Posterior vena cava (tissue), 2 donors: ENCODE measurements at regions not wholly inside any gene's neighbourhood (a gene's known extent, or its start where the extent isn't known, plus 50 kb on each side); places are given as distances from the start of the nearest gene placed in this dataset.
"Not testable (repeated sequence)": the region's sequence is repeated elsewhere in the genome, so short reads cannot be mapped to it uniquely, and the experiment has no call there.

ENCODE experiments used
- DNase-seq: peaks from one replicate; pipeline ENCODE4 v3.0.0-alpha.2; 2020; ENCODE audit warnings: low spot score
- intact Hi-C, 2 donors: fragments of 100-400 bp; cut with DNase I; formaldehyde crosslinking; loops; one replicate each; pipeline versions ENCODE4 v1.14.1 to v1.14.2; 2022 to 2023
- donor health status: DM: yes; HTN: yes; CAD: no.
- donor health status: DM: yes; HTN: yes; CAD: no.

DNA sequence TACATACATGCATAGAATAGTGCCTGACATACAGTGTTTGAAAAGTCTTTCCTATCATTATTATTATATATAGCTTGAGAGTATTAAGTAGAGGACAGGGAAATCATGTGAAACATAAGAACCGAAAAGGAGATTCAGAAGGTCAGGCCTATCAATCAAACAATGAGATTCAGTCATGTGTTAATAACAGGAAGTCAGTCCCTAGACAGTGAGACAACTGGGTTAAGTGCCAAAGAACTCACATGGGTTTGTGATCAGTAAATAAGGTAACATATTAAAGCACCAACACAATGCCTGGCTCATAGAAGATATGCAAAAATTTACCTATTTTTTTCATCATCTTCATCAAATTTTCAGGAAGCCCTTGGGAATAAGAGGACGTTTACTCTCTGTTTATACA is 174.3 kb upstream of the FAT3 start:
- intact Hi-C loops, result no loop called here
- DNase-seq, result no peak

DNA sequence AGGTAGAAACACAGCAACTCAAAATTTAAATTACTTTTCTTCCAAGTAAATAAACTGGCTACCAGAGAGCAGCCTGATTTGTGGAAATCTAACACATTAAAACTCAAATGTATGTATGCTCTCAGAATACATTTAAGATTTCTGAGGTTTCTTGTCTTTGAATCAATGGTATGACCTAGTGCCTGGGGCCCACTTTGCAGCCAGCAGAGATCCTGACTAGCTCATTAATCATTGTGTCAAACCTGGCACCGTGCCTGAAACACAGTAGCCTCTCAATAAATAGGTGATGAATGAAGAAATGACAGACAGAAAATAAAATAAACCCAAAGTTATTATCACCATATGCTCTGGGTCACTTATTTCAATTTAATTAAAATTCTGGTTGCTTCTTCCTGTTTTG is 176.2 kb upstream of the FAT3 start:
- intact Hi-C loops, result no loop called here
- DNase-seq, result no peak

DNA sequence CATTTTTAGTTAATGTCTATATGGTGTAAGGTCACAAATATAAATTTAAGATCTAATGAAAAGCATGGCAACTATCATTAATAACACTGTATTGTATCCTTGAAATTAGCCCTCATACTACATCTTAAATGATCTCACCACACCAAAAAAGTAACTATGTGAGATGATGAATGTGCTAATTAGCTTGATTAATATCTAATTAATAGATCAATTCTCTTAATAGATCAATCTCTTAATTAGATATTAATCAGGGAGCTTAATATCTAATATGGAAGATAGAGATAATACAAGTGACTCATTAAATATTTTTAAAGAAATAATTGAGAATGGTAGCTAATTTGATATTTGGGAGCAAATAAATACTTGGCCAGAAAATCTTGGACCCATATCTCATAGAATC is 178.5 kb upstream of the FAT3 start:
- intact Hi-C loops, result no loop called here
- no peak for DNase-seq

DNA sequence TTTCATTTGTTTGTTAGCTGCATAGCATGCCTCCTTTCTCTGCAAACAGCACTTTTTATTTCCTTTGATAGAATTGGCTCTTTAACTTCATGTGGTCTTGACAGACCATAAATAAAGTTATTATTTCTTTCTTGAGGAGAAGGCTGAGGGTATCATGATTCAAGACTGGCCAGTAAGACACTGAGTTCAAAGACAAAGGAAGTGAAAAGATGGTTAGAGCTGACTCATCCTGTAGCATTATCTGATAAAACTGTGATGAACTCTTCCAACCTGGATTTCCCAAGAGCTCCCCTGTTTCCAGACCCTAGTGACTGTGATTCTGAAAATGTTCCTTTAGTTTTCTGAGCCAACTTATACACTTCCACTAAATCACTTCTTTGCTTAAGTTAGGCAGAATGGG is 179.3 kb upstream of the FAT3 start:
- no peak for DNase-seq
- intact Hi-C loops, result no loop called here

DNA sequence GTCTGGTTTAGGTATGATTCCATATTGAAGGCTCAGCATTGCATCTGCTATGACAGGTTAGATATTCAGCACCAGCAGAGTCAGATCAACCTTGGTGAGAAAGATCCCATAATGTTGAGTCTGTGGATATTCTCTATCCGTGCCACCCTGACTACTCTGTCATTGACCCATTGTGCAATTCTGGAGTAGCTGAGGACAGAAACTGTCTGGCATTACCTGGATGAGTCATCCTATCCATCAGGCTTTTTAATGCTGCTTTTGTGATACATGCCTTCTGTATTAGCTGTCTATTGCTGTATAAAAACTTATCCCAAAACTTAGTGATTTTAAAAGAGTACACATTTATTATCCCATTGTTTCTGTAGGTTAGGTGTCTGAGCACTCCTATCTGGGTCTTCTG is 189.1 kb upstream of the FAT3 start:
- intact Hi-C loops, result no loop called here

DNA sequence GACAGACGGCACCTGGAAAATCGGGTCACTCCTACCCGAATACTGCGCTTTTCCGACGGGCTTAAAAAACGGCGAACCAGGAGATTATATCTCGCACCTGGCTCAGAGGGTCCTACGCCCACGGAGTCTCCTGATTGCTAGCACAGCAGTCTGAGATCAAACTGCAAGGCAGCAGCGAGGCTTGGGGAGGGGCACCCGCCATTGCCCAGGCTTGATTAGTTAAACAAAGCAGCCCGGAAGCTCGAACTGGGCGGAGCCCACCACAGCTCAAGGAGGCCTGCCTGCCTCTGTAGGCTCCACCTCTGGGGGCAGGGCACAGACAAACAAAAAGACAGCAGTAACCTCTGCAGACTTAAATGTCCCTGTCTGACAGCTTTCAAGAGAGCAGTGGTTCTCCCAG is 197.5 kb upstream of the FAT3 start:
- intact Hi-C loops, result not testable (repeated sequence)
- DNase-seq, result peak; percentile 74

More for the DNA sequence above, 189.1 kb upstream of the FAT3 start:
- DNase-seq, result no peak

DNA sequence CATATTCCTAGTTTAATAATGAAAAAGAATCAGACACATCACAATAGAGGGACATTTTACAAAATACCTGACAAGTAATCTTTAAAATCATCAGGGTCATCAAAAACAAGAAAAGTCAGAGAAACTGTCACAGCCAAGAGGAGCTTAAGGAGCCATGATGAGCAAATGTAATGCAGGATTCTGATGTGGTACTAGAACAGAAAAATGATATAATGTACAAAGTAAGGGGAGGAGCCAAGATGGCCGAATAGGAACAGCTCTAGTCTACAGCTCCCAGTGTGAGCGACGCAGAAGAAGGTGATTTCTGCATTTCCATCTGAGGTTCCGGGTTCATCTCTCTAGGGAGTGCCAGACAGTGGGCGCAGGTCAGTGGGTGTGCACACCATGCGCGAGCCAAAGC is 198.0 kb upstream of the FAT3 start:
- intact Hi-C loops, result no loop called here
- no peak for DNase-seq

DNA sequence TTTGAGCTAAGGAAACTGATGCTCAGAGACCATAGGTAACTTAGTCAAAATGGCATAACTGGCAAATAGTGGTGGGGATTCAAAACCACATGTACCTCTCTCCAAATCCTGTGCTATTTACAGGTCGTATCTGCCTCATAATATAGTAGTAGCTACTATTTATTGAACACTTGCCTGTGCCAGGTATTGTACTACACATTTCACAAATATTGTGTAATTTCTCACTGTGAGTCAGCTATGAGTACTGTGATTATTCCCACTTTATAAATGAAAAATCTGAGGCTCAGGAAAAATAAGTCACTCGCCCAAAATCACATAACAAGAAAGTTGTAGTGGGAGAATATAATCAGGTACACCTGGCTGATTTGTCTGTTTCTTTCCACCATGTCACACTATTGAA is 199.8 kb upstream of the FAT3 start:
- intact Hi-C loops, result no loop called here
- DNase-seq, result no peak

DNA sequence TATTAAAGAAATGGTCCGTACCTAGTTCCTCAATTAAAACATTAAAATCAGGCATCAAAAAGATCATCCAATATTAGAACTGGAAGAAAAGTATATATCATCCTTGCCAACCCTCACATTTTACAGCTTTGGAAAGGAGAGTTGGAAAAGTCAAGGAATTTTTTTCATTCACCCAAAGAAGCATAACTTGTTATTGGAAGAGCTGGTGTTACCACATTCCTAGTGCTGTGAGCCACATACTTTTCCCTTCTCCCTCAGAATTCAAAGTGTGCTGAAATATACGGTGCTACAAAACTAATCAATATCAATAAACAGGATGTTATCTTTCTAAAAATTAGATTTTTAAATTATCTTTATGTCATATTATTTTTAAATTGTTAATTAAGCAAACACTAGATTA is 202.1 kb upstream of the FAT3 start:
- intact Hi-C loops, result no loop called here
- no peak for DNase-seq

DNA sequence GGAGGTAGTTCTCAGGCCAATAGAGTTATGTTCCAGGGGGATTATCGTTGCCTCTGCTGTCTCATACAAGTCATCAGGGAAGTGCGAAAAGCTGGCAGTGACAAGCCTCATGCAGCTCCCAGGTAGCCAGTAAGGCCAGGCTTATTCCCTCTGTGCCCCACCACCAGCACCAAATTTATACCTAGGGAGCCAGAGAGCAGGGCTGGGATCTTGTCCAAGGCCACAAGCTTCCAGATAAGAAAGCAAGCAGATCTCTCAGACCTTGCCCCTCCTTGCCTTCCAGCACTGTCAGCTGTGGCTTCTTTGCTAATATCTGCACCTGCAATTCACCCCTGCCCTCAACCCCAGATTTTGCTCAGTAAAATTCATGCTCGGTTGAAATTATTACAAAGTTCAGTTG is 206.3 kb upstream of the FAT3 start:
- intact Hi-C loops, result no loop called here
- no peak for DNase-seq

DNA sequence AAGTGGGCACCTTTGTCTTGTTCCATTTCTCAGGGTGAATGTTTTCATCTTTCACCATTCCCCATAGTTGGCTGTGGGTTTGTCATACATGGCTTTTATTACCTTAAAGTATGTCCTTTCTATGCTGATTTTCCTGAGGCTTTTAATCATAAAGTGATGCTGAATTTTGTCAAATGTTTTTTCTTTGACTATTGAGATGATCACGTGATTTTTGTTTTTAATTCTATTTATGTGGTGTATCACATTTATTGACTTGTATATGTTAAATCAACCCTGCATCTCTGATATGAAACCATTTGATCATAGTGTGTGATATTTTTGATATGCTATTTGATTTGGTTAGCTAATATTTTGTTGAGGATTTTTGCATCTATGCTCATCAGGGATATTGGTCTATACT is 216.4 kb upstream of the FAT3 start:
- DNase-seq, result no peak
- intact Hi-C loops, result no loop called here

DNA sequence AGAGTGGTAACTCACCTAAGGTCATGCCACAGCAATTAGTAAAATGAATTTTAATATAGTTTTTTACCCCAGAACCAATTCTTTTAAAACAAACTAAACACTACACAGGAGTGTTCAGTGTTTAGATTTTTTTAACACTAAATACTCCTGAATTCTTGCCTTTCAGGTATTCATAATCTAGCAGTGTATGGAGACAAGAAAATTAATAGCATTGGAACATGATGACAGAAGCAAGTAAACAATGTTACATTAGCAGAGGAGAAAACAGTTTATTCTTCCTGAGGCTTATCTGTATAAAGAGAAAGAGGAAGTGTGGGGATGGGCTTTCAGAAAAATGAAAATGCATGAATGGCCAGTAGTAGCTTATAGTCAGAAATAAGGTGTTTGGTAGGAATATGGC is 222.1 kb upstream of the FAT3 start:
- intact Hi-C loops, result no loop called here
- no peak for DNase-seq

DNA sequence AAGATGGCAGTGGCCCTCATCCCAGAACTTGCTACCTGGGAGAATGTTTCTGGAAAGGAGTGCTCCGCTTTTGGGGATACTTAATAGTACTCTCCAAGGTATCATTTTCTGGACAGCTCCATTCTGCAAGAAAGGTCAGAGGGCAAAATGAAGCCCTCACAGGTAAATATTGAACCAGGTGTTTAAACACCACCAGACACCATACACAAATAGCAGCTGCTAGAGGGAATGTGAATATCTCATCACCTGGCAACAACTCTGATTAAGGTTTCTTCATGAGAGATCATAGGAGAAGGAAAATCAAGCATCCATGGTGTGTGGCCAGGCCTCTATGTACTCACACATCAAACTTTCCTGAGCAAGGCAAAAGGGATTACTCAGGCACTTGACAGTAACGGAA is 226.1 kb upstream of the FAT3 start:
- intact Hi-C loops, result loop anchor here in 1 of 2 donors (10.0 kb wide), 1 partner anchor 1196 kb away; the partner anchor contains the start of gene SLC36A4
- DNase-seq, result no peak

DNA sequence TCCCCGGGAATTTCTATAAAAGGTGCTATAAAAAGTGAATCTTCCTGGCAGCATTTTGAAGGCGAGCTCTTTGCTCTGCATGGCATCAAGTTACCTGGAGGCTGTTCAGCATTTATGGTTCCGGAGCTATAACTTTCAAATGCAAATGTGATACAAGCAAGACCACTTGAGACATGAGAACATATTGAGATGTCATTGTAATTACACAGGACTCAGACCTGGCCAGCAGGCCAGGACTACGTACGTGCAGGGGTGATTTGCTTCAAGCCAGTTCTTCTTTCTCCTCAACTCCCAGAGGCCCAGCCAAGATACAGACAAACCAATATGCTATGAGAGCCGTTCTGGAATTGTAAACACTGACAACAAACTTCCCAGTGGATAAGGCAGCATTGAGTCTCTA is 227.4 kb upstream of the FAT3 start:
- intact Hi-C loops, result loop anchor here in 1 of 2 donors (10.0 kb wide), 1 partner anchor 1198 kb away; the partner anchor contains the start of gene SLC36A4

DNA sequence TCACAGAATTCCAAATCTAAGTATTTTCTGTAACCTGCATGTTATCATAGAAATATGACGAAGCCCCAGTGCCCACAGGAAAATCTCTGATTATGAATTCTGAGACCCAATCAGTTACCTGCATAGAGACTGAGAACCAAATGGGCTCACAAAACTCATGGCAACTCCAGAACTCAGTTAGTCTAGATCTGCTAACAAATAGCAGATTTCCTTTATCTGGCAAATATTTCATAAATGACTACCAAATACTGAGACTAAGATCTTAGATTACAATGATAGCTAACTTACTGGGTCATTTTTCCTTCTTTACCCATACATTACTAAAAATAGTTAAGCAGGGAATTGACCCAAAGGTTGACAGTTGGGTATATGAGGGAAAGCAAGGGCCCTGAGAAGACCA is 228.1 kb upstream of the FAT3 start:
- no peak for DNase-seq
- intact Hi-C loops, result loop anchor here in 1 of 2 donors (10.0 kb wide), 1 partner anchor 1198 kb away; the partner anchor contains the start of gene SLC36A4

More for the DNA sequence above, 227.4 kb upstream of the FAT3 start:
- no peak for DNase-seq

DNA sequence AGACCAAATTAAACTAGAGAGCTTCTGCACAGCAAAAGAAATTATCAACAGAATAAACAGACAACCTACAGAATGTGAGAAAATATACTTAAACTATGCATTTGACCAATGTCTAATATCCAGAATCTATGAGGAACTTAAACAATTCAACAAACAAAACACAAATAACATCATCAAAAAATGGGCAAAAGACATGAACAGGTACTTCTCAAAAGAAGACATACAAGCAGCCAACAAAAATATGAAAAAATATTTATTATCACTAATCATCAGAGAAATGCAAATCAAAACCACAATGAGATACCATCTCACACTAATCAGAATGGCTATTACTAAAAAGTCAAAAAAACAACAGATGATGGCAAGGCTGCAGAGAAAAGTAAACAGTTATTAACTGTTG is 236.2 kb upstream of the FAT3 start:
- intact Hi-C loops, DNase-seq: not testable (repeated sequence)

DNA sequence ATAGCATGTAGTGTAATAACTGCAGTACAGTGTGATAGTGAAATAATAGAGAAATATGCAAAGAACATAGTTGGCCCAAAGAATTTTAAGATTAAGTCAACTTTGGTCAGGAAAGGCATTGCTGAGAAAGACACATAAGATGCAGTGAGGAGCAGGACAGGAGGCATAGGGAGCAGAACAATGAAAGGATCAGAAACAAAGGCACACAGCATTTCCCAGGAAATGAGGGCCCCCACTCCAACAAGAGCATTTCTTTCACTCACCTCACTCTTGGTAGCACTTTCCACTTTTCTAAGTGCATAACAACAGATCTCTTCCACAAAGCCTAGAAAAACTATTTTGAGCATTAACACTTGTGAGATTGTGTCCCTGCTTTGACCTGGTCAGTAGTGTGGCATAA is 238.4 kb upstream of the FAT3 start:
- DNase-seq, result no peak
- intact Hi-C loops, result no loop called here

DNA sequence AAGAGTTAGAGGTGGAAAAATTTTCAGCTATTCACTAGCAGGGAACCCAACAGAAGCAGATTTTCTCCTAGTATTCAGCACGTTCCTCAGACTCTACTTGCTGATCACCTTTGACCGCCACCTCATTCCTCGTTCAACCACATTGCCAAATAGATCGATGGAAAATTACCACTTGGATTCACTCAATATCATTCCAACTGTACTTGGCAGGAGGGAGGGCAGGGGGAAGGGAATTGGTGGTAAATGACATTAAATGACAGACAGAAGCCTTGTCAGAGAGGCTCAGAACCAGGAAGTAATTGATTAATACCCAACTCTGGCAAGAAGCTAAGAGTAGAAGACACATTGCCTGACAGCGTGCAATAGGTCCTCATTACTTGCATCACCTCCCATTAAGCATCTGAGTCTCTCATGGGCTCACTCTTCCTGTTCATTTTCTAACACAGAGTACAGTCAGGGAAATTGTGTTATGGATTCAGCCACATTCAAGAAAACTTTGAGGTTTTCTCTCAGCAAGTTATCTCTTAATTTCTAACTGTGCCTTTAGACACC is 240.5 kb upstream of the FAT3 start:
- DNase-seq, result no peak
- intact Hi-C loops, result no loop called here

DNA sequence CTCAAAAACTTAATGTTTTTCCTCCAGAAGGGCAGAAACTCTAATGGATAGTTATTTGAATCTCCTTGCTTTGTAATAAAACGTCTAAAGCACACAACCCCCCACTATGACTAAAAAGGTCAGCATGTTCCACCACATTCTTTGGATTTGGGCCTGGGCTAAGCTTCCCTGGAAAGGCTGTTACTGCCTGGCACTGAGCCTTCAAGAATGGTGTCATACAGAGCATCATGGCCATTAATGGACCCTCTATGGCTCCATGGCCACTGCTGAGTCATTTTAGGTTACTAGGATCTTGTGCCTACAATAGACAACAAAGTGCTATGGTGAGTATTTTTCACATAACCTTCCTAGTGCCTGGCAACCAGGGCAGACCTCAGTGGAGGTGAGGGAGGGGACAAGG is 242.6 kb upstream of the FAT3 start:
- intact Hi-C loops, result no loop called here
- peak; percentile 87 for DNase-seq

DNA sequence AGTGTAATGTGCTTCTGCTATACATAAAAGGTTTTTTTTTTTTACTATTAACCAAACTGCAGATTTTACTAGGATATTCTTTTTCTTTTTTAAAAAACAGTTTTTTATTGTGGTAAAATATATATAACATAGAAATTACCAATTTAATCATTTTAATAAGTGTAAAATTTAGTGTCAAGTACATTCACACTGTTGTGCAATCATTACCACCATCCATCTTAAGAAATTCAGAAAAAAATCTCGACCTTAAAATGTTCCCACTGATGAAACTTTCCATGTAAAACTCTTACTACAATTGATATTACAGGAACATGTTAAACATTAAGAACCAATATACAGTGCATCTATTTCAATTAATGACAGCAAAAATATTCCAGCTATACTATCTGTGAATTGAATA is 244.8 kb upstream of the FAT3 start:
- intact Hi-C loops, result no loop called here
- DNase-seq, result no peak

DNA sequence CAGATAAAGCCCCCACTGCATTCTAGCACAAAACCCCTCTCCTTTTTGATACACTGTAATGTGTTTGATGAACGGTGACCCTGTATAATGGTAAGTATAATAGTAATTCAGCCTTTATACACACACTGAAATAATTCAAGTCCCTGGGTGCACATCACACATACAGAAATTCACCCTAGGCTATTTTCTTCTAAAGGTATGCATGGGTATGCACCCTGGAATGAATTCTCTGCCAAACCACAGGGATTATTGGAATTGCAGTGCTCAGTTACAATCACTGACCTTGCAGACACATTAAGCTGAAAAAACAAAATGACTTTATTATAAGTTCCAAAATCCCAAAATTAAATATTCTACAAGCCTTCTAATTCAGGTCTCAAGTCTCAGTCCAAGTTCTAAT is 245.9 kb upstream of the FAT3 start:
- intact Hi-C loops, result no loop called here
- no peak for DNase-seq

DNA sequence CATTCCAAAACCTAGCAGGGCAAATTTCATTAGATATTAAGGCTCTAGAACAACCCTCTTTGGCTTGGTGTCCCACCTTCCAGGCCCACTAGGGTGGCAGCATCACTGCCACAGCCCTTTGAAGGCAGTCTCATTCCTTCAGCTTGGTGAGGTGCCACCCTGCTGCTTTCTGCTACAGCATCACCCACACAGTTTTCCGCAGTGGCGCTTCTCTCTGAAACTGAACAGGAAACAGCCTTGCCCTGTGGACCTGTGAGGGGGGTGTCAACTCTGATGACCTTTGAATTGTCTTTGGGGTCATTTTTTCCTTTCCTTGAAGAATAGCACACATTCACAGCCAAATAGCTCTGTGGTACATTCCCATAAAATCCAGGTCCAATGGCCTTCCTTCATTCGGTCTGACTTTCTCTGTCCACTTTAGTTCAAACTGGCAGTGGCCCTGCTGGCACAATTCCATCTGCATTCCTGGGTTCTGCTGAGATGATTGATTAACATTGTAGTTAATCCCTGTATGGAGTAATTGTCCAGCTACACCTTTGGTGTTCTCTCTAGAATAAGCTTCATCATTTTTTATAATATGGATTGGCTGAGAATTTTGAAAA is 251.9 kb upstream of the FAT3 start:
- DNase-seq, result no peak
- intact Hi-C loops, result no loop called here
